ENCODE measurements at regions not wholly inside any gene's neighbourhood (a gene's known extent, or its start where the extent isn't known, plus 50 kb on each side); places are given as distances from the start of the nearest gene placed in this dataset.

DNA sequence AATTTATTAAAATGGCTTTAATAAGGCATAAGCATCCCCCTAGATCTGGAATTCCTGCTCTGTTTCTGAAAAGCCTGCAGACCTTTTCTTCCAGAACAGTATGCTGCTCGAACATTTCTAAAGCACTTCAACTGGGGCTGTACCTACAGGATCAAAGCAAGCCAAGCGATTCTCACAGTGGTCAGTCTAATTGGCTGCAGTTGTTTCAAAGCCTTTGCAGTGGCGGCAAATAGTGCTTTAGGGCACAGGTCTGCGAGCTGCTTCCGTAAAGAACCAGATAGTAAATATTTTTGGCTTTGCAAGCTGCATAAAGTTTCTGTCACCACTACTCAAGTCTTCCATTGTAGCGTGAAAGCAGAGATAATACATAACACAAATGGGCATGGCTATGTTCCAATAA lies 88.9 kb upstream of the FBXL4 start:
- DNase-seq (ENCODE audit: low spot score in 2 of 2) (no peak), ATAC-seq (no peak)
- Mint-ChIP-seq H3K4me3 (no peak overlapping the region), H3K9me3 (no peaks in the 10 kb centered on the region), H3K27ac (no peak overlapping the region), H3K4me1 (no peaks in the 10 kb centered on the region), H3K36me3 (no peaks in the 10 kb centered on the region)

DNA sequence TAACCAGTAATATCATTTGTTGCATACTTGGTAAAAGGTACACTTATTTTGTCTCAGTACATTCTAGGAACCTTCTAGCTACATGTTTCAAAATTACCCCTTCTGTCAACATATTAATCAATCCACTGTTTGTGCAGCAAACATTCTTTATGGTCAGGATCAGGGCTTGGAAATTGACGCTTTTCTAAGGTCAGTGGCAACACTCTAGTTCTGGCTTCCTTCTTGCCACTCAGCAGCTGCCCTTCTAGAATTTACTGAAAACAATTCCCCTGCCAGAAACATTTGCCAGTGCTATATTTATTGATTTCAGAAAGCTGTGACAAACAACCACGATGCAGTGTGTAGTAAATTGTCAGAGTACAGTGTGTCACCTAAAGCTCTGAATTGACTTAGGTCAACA lies 84.7 kb upstream of the FBXL4 start:
- Mint-ChIP-seq H3K4me1 (no peaks in the 10 kb centered on the region), H3K27ac (no peak overlapping the region), H3K36me3 (no peaks in the 10 kb centered on the region), H3K4me3 (no peak overlapping the region), H3K9me3 (no peaks in the 10 kb centered on the region)
- ATAC-seq = no peak
- no peak for DNase-seq (ENCODE audit: low spot score in 2 of 2)

DNA sequence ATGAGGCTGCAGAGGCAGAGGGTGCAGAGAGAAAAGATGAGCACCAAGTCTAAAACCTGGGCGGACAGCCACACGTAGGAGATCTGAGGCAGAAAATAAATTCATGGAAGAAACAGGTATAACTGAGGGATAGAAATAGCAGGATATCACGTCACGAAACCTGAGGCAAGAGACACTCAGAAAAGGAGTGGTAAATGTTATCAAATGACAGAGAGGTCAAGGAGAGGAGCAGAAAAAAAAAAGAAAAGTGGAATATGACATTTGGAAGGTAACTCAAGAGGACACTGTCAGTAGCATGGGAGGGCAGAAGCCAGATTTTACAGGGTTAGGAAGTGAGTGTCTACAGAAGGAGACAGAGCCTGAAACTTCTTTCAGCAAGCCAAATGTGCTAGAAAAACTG lies 84.2 kb upstream of the FBXL4 start:
- DNase-seq (ENCODE audit: low spot score in 2 of 2) = no peak
- no peak for ATAC-seq
- H3K4me1 Mint-ChIP-seq = no peaks in the 10 kb centered on the region
- H3K36me3 Mint-ChIP-seq = no peaks in the 10 kb centered on the region
- H3K27ac Mint-ChIP-seq = no peak overlapping the region
- no peak overlapping the region for H3K4me3 Mint-ChIP-seq
- H3K9me3 Mint-ChIP-seq = no peaks in the 10 kb centered on the region

DNA sequence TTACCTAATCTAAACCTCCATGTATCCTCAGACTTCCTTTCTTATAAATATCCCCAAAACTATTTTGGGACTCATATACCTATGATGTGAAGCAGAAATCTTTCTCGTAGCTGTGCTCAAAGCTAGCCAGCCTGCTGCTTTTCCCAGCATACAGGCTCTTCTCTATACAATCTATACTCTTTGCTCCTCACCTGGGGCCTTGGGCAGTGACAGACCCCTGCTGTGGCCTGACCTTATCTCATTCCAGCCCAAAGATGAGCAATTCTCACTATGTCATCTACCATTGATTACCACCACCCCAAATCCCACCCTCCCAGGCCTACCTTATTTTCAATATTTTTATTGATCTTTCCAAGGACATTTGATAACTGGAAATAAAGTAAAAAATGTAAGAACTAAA lies 83.2 kb upstream of the FBXL4 start:
- no peak overlapping the region for H3K27ac Mint-ChIP-seq
- no peak overlapping the region for H3K4me3 Mint-ChIP-seq
- peaks cover 7% of the 10 kb centered on the region for H3K9me3 Mint-ChIP-seq
- no peaks in the 10 kb centered on the region for H3K36me3 Mint-ChIP-seq
- no peaks in the 10 kb centered on the region for H3K4me1 Mint-ChIP-seq
- no peak for ATAC-seq
- no peak for DNase-seq (ENCODE audit: low spot score in 2 of 2)

DNA sequence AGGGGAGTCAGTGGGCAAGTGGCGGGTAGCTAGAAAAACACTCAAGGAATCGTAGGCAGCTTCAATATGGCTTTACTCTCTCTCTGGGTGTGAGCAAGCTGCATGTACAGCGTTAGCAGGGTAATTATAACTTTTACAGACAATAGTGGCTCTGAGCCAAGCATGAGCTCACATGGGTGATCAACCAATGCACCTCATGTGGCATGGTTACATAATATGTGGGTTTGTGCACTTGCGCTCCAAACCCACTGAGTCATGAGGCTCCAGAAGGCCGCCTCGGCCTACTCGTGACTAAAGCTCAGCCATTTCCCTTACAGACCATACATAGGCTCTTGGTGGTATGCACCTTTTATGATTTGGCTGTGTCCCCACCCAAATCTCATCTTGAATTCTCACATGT lies 78.4 kb upstream of the FBXL4 start:
- Mint-ChIP-seq H3K9me3 (peaks cover 11% of the 10 kb centered on the region), H3K27ac (no peak overlapping the region), H3K36me3 (no peaks in the 10 kb centered on the region), H3K4me1 (no peaks in the 10 kb centered on the region), H3K4me3 (no peak overlapping the region)
- ATAC-seq (no peak), DNase-seq (ENCODE audit: low spot score in 2 of 2) (no peak)

DNA sequence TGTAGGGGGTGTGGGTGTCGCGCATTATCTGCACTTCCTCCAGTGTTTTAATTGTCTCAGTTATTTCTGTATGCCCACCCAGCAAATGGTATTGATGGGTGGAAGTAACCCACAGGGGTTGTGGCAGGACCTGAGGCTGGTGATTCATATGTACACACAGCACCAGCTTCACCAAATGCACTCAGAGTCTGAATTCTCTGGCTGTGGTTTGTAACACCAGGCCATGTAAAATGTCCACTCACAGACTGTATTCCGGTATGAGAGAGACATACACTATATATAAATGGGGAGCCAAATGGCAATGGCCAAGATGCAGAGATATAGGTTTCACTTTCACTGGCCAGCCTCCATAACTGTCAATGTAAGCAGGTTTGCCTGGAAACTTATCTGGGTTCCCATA lies 76.3 kb upstream of the FBXL4 start:
- H3K36me3 Mint-ChIP-seq = no peaks in the 10 kb centered on the region
- peaks cover 11% of the 10 kb centered on the region for H3K9me3 Mint-ChIP-seq
- H3K4me1 Mint-ChIP-seq = no peaks in the 10 kb centered on the region
- no peak overlapping the region for H3K27ac Mint-ChIP-seq
- DNase-seq (ENCODE audit: low spot score in 2 of 2) (no peak), ATAC-seq (no peak)
- H3K4me3 Mint-ChIP-seq = no peak overlapping the region

DNA sequence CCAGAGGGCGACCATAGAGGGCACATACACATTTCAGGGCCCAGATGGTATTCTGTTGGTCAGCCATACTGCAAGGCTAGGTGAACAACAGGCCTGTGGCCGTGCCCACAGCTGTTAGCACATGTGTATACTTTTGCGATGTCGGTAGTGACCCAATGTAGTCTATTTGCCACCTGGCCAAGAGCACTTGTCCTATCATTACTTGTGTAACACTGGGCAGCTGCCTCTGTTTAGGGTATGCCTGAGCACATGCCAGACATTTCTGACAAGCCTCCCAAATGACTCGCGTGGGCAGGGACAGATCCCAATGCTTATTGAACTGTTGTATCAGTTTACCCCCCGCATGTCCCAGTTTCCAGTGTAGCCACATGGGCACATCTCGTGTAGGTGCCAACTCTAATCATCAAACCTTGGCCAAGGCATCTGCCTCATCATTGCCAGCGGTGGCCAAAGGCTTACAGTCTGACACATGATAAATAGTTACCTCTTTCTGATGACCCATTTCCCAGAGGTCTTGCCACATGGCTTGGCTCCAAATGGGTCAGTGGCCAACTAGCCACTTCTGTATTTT lies 74.4 kb upstream of the FBXL4 start:
- Mint-ChIP-seq H3K36me3 (no peaks in the 10 kb centered on the region), H3K9me3 (peaks cover 11% of the 10 kb centered on the region), H3K4me3 (no peak overlapping the region), H3K4me1 (no peaks in the 10 kb centered on the region), H3K27ac (no peak overlapping the region)
- DNase-seq (ENCODE audit: low spot score in 2 of 2) = no peak
- ATAC-seq = no peak

DNA sequence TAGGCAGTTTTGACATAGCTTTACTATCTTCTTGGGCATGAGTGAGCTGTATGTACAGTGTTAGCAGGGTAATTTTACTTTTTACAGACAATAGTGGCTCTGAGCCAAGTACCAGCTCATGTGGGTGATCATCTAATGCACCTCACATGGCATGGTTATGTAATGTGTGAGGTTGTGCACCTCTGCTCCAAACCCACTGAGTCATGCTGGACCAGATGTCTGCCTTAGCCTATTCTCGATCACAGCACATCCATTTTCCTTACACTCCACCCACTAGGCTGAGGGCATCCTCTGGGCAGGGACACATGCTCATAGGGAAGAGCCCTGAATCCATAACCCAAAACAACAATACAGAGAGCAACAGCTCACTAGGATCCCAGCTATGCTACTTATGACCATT lies 71.6 kb upstream of the FBXL4 start:
- no peaks in the 10 kb centered on the region for H3K9me3 Mint-ChIP-seq
- no peak overlapping the region for H3K27ac Mint-ChIP-seq
- H3K4me3 Mint-ChIP-seq = no peak overlapping the region
- no peak for ATAC-seq
- H3K4me1 Mint-ChIP-seq = no peaks in the 10 kb centered on the region
- no peak for DNase-seq (ENCODE audit: low spot score in 2 of 2)
- H3K36me3 Mint-ChIP-seq = no peaks in the 10 kb centered on the region

DNA sequence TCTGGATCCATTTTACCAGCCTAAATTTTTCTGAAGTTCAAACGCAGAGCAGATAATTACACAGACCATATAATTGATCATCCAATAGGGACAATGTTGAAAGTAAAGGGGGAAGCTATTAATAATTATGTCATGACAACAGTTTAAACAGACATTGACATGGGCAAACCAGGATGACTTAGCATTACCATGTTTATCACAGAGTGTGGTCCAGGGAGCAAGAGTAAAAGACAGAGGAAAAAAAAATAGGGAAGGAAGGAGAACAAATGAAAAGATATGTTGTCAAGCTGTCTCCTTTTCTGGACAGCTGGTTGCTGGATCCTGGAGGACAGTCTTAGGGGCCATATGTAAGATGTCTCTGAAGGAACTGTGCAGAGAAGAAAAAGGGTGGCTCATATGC lies 69.4 kb upstream of the FBXL4 start:
- no peak for ATAC-seq
- no peak for DNase-seq (ENCODE audit: low spot score in 2 of 2)
- H3K27ac Mint-ChIP-seq = no peak overlapping the region
- H3K4me3 Mint-ChIP-seq = no peak overlapping the region
- no peaks in the 10 kb centered on the region for H3K4me1 Mint-ChIP-seq
- no peaks in the 10 kb centered on the region for H3K9me3 Mint-ChIP-seq
- H3K36me3 Mint-ChIP-seq = no peaks in the 10 kb centered on the region

DNA sequence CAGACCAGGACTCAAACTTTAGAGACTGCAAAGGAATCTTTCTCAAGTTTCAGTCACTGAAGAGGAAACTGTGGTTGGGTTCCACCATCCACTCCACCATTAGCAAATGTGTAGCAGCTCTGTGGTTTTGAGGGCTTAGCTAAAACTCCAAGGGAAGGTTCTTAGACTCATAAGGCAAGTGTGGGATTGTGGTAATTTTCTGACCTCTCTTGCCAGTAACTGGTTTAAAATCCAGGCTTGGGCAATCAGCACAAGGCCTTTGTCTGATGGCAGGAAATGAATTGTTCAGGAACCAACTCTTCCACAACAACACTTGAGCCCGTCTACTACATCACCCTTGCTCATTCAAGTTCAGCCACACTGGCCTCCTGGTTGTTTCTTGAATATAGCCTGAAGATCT lies 68.6 kb upstream of the FBXL4 start:
- no peak overlapping the region for H3K4me3 Mint-ChIP-seq
- ATAC-seq = peak; percentile 22
- no peak overlapping the region for H3K27ac Mint-ChIP-seq
- H3K36me3 Mint-ChIP-seq = no peaks in the 10 kb centered on the region
- H3K9me3 Mint-ChIP-seq = no peaks in the 10 kb centered on the region
- no peak for DNase-seq (ENCODE audit: low spot score in 2 of 2)
- no peaks in the 10 kb centered on the region for H3K4me1 Mint-ChIP-seq

DNA sequence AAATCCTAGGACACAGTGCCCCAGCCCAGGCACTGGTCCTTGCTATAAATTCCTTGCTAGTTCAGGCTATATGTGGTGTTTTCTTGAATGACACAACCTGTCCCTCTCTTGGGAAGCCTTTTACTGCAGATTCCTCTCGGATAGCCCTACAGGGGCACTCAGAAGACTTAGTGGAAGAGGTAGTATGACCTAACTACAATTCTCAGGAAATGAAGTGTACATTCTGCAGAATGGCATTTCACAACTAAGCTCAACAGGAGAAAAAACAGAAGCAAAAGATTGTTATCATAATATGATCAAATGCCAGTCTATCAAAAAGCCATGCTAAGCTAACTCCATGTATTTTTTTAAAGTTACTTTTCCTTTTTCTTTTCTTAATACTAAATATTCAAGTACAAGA lies 66.3 kb upstream of the FBXL4 start:
- DNase-seq (ENCODE audit: low spot score in 2 of 2) = no peak
- Mint-ChIP-seq H3K4me3 (no peak overlapping the region), H3K36me3 (no peaks in the 10 kb centered on the region), H3K9me3 (no peaks in the 10 kb centered on the region), H3K27ac (no peak overlapping the region), H3K4me1 (no peaks in the 10 kb centered on the region)
- ATAC-seq = no peak

DNA sequence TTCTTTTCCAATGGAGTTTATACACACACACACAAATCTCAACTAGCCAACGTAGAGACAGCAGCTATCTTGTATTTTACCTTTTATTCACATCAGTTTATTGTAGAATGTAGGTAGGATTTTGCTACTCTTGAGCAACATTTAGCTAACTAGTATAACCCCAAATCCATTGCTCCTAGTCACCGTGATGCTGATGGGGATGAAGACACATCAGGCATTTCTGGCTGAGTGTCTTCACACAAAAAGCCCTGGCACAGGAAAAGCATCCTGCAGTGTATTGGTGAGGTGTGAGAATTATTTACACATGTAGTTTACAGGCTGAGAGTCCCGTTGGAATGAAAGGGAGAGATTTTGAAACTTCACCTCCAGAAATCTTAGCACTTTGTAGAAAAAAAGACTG lies 65.9 kb upstream of the FBXL4 start:
- Mint-ChIP-seq H3K4me3 (no peak overlapping the region), H3K9me3 (no peaks in the 10 kb centered on the region), H3K4me1 (no peaks in the 10 kb centered on the region), H3K27ac (no peak overlapping the region), H3K36me3 (no peaks in the 10 kb centered on the region)
- ATAC-seq (no peak), DNase-seq (ENCODE audit: low spot score in 2 of 2) (no peak)

DNA sequence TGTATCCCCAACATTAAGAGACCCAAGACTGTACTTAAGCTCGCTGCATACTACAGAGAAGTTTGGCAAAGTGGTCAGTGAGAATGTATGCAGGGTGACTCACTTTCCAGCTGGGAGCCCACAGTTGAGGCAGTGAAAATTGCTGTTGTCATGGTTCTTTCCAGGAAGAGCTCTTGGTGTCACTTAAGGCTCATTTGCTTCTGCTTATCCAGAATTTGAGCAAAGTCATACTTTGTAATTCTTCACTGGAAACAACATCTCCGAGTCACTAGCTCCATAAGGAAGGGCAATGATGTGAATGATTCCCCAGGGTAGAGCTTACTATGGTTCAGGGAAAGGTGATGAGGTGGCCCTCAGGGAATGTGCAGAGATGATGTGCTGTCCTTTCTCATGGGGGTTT lies 65.4 kb upstream of the FBXL4 start:
- H3K36me3 Mint-ChIP-seq = no peaks in the 10 kb centered on the region
- DNase-seq (ENCODE audit: low spot score in 2 of 2) = no peak
- H3K27ac Mint-ChIP-seq = no peak overlapping the region
- no peaks in the 10 kb centered on the region for H3K9me3 Mint-ChIP-seq
- no peak for ATAC-seq
- H3K4me1 Mint-ChIP-seq = no peaks in the 10 kb centered on the region
- H3K4me3 Mint-ChIP-seq = no peak overlapping the region

DNA sequence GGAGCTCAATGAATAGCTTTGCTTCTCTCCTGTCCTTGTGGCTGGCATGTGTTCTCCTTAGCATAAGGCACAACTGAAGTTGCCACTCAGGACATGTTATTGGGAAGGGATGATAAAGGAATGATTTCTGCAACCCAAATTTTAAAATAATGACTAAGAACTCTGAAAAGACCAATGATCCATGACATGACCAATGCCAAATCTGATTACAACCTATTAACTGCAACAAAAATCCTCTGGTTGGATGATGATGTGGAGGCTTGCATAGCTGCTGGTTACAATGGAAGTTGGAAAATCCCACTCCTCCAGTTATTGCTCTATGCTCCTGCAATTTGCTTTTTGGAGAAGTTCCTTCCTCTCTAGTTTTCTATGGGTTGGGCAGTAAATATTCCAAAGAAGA lies 63.4 kb upstream of the FBXL4 start:
- no peak for ATAC-seq
- no peak overlapping the region for H3K27ac Mint-ChIP-seq
- H3K4me3 Mint-ChIP-seq = no peak overlapping the region
- no peaks in the 10 kb centered on the region for H3K36me3 Mint-ChIP-seq
- H3K9me3 Mint-ChIP-seq = no peaks in the 10 kb centered on the region
- DNase-seq (ENCODE audit: low spot score in 2 of 2) = no peak
- no peaks in the 10 kb centered on the region for H3K4me1 Mint-ChIP-seq

DNA sequence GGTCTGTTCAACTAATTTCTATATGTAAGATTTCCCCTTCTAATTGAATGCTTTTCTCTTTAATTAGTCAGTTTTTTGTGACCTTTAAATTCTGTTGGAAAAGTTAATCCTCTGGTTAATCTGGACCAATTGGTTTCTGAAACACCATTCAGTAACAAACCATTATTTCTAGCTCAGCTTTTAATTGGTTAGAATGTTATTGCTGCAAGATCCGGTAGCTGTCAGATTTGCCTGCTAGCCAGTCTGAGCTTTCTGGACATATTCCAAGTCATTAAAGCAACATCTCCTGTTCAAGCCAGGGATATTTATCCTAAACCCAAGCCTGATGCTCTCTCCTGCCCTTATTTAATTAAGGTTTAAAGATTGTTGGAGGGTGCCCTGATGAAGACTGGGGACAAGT lies 55.1 kb upstream of the FBXL4 start:
- H3K4me3 Mint-ChIP-seq = no peak overlapping the region

DNA sequence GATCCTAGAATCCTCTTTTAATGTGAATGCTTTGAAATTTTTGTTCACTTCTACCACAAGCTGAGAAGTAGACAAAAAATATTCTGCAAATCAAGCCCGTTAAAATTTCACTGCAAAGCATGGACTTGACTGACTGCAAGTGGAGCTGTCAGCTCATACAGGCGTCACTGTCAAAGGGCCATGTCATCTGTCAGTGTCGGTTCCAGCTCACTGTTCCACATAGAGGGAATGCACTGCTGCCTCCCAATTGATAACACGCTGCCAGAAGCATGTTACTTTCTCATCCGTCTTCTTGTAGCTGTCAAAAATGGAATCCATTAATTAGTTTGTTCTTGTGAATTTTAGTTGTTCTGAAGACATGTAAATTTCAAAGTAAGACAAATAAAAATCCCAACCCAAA lies 50.4 kb upstream of the FBXL4 start:
- Mint-ChIP-seq H3K4me3 (no peak overlapping the region), H3K9me3 (no peaks in the 10 kb centered on the region), H3K36me3 (no peaks in the 10 kb centered on the region), H3K4me1 (no peaks in the 10 kb centered on the region), H3K27ac (no peak overlapping the region)
- ATAC-seq = no peak
- DNase-seq (ENCODE audit: low spot score in 2 of 2) = no peak

More for the DNA sequence above, 55.1 kb upstream of the FBXL4 start:
- Mint-ChIP-seq H3K9me3 (no peaks in the 10 kb centered on the region), H3K27ac (no peak overlapping the region), H3K4me1 (no peaks in the 10 kb centered on the region), H3K36me3 (no peaks in the 10 kb centered on the region)
- DNase-seq (ENCODE audit: low spot score in 2 of 2) (no peak), ATAC-seq (no peak)
